ENCODE measurements at regions not wholly inside any gene's neighbourhood (a gene's known extent, or its start where the extent isn't known, plus 50 kb on each side); places are given as distances from the start of the nearest gene placed in this dataset.

- H3K79me2 ChIP-seq (ENCODE audit: control insufficient read depth, insufficient read depth, low read length): no peaks in the 10 kb centered on the region
- H3K4me2 ChIP-seq (ENCODE audit: control insufficient read depth, insufficient read depth): no peak overlapping the region
- no peak for FAIRE-seq
- H3K9ac ChIP-seq (ENCODE audit: control insufficient read depth, insufficient read depth, low read length): no peak overlapping the region
- intact Hi-C loops (cut with micrococcal nuclease; ENCODE audit: unreplicated experiment): no loop called here
- H3K27ac ChIP-seq (ENCODE audit: control insufficient read depth, insufficient read depth): no peak overlapping the region
- ChIA-PET CTCF (no interaction called here), POLR2A (no interaction called here), SMC1A (ENCODE audit: uncharacterized antibody, unreplicated experiment) (no interaction called here), RAD21 (ENCODE audit: unreplicated experiment) (no interaction called here)
- no peak overlapping the region for H3K4me3 ChIP-seq
- no peaks in the 10 kb centered on the region for H3K9me3 ChIP-seq (replicated peaks; ENCODE audit: control insufficient read depth, insufficient read depth, low read length)
- H3K4me1 ChIP-seq (ENCODE audit: control insufficient read depth, insufficient read depth, low read length): no peaks in the 10 kb centered on the region
- TF ChIP-seq, protein P1, sequence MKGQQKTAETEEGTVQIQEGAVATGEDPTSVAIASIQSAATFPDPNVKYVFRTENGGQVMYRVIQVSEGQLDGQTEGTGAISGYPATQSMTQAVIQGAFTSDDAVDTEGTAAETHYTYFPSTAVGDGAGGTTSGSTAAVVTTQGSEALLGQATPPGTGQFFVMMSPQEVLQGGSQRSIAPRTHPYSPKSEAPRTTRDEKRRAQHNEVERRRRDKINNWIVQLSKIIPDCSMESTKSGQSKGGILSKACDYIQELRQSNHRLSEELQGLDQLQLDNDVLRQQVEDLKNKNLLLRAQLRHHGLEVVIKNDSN (IDR thresholded peaks at IDR 0.05; ENCODE audit: borderline replicate concordance, extremely low read length, insufficient read depth, low read depth, low read length): no peak
- no peak for TF ChIP-seq ZNF207 (IDR thresholded peaks at IDR 0.05; ENCODE audit: borderline replicate concordance)
- no peak for TF ChIP-seq RBBP5 (conservative IDR thresholded peaks at IDR 0.05)
- TF ChIP-seq PML (IDR thresholded peaks at IDR 0.05; ENCODE audit: low read length): no peak
- TF ChIP-seq, protein P2, sequence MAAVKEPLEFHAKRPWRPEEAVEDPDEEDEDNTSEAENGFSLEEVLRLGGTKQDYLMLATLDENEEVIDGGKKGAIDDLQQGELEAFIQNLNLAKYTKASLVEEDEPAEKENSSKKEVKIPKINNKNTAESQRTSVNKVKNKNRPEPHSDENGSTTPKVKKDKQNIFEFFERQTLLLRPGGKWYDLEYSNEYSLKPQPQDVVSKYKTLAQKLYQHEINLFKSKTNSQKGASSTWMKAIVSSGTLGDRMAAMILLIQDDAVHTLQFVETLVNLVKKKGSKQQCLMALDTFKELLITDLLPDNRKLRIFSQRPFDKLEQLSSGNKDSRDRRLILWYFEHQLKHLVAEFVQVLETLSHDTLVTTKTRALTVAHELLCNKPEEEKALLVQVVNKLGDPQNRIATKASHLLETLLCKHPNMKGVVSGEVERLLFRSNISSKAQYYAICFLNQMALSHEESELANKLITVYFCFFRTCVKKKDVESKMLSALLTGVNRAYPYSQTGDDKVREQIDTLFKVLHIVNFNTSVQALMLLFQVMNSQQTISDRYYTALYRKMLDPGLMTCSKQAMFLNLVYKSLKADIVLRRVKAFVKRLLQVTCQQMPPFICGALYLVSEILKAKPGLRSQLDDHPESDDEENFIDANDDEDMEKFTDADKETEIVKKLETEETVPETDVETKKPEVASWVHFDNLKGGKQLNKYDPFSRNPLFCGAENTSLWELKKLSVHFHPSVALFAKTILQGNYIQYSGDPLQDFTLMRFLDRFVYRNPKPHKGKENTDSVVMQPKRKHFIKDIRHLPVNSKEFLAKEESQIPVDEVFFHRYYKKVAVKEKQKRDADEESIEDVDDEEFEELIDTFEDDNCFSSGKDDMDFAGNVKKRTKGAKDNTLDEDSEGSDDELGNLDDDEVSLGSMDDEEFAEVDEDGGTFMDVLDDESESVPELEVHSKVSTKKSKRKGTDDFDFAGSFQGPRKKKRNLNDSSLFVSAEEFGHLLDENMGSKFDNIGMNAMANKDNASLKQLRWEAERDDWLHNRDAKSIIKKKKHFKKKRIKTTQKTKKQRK (IDR thresholded peaks at IDR 0.05; ENCODE audit: low read depth, low read length): no peak
- TF ChIP-seq FOXK2 (IDR thresholded peaks at IDR 0.05): no peak
- TF ChIP-seq WRNIP1 (IDR thresholded peaks at IDR 0.05; ENCODE audit: borderline replicate concordance, low read depth, low read length): no peak
- no TSS peak for BruUV-seq (replicated peaks)
- DNase-seq (ENCODE audit: low read depth, low spot score): no peak
- in situ Hi-C loops (cut with MboI): no loop called here
- H2AFZ ChIP-seq (ENCODE audit: control insufficient read depth, low read depth, low read length): no peak overlapping the region
- no peak for ATAC-seq
- no peaks in the 10 kb centered on the region for H3K36me3 ChIP-seq (ENCODE audit: control insufficient read depth in 2 of 2, insufficient read depth in 2 of 2, low read length in 1 of 2)
- no peaks in the 10 kb centered on the region for H3K27me3 ChIP-seq (replicated peaks in 1 of 2; ENCODE audit: control insufficient read depth in 2 of 2, insufficient read depth in 2 of 2, low read length in 1 of 2)
- H4K20me1 ChIP-seq (ENCODE audit: control insufficient read depth, insufficient read depth): no peaks in the 10 kb centered on the region
- 25% methylated on average over 1 of the region's 1 CpG for WGBS (ENCODE audit: insufficient coverage, insufficient replicate concordance, low lambda C conversion rate, missing lambda C conversion rate)
Observed at GRCh38 chr20:55291261-55291660, 714.1 kb downstream of the CBLN4 start.

All from GM12878 (cell line).